ENCODE measurements at regions not wholly inside any gene's neighbourhood (a gene's known extent, or its start where the extent isn't known, plus 50 kb on each side); places are given as distances from the start of the nearest gene placed in this dataset.

DNA sequence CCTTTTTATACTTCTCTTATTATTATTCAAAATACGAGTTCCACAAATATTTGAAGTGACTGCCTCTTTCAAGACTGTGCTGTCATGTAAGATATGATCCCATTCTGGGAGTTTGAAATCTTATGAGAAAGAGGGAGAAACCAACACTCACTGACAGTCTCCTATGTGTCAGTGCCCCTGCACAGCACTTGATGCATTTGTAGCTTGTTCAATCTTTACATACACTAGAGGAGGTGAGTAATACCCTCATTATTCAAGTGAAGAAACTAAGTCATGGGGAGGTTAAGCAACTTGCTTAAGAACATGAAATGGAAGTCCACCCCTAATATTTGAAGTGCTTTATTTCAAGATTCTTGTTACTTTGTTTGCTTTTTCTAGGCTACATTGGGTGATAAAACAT lies 459.5 kb upstream of the FANCL start:
- CTCF ChIA-PET (ENCODE audit: partially characterized antibody), result interaction anchor here (0.5 to 1.7 kb wide), 4 partner anchors 8 to 147 kb away, joined by 3 to 9 read pairs (median 4); no protein-coding TSS in a partner anchor

More for the DNA sequence above, 459.5 kb upstream of the FANCL start:
- Histone ChIP-seq H3K36me3 (ENCODE audit: control insufficient read depth in 2 of 4, insufficient read depth in 4 of 4, low read length in 3 of 4) (no peaks in the 10 kb centered on the region), H3K23me2 (ENCODE audit: low read depth, low read length) (peaks cover 2% of the 10 kb centered on the region; the same call in 1 of the 2 replicates), H2BK5ac (ENCODE audit: low read depth, low read length) (no peak overlapping the region), H3K9me3 (ENCODE audit: insufficient read depth in 2 of 2, low read depth in 1 of 2, low read length in 1 of 2) (no peaks in the 10 kb centered on the region), H3K79me2 (ENCODE audit: control insufficient read depth in 1 of 2, insufficient read depth in 2 of 2, low read length in 2 of 2) (no peaks in the 10 kb centered on the region), H2AK5ac (ENCODE audit: low read depth, low read length) (no peak overlapping the region), H3K56ac (replicated peaks; ENCODE audit: insufficient read length, low read depth, low read length) (no peak overlapping the region), H3K18ac (ENCODE audit: extremely low read depth, low read length) (no peak overlapping the region), H3K4me3 (ENCODE audit: extremely low read depth in 1 of 4, insufficient read depth in 2 of 4, low read depth in 3 of 4, low read length in 4 of 4) (no peak overlapping the region), H4K8ac (ENCODE audit: extremely low read depth, insufficient read depth, low read length) (no peak overlapping the region), H3K9ac (replicated peaks in 1 of 4; ENCODE audit: extremely low read depth in 1 of 4, low read depth in 3 of 4, low read length in 3 of 4) (no peak overlapping the region), H3K4me1 (replicated peaks in 1 of 4; ENCODE audit: control insufficient read depth in 3 of 4, insufficient read depth in 4 of 4, low read length in 3 of 4) (peaks cover 0 to 4% (median 0%) of the 10 kb centered on the region in 4 experiments; a peak in 1 of 7 replicates), H2BK120ac (replicated peaks; ENCODE audit: low read depth, low read length) (no peak overlapping the region), H2BK15ac (ENCODE audit: low read length) (no peak overlapping the region), H2BK20ac (ENCODE audit: low read length) (no peak overlapping the region), H4K20me1 (replicated peaks in 1 of 2; ENCODE audit: control insufficient read depth in 1 of 2, insufficient read depth in 2 of 2, low read length in 2 of 2) (no peaks in the 10 kb centered on the region), H3K4me2 (ENCODE audit: insufficient read depth in 1 of 2, low read depth in 2 of 2, low read length in 2 of 2) (no peak overlapping the region), H3K4ac (replicated peaks; ENCODE audit: insufficient read length, low read depth, low read length) (no peak overlapping the region), H2AFZ (ENCODE audit: low read length) (no peak overlapping the region), H3K79me1 (ENCODE audit: low read depth, low read length) (no peaks in the 10 kb centered on the region), H3K27ac (ENCODE audit: low read depth, low read length) (no peak overlapping the region), H4K91ac (replicated peaks; ENCODE audit: insufficient read length, low read length) (no peak overlapping the region), H3K14ac (ENCODE audit: insufficient read length) (no peak overlapping the region), H3K27me3 (replicated peaks in 1 of 4; ENCODE audit: control insufficient read depth in 3 of 4, extremely low read depth in 1 of 4, insufficient read depth in 3 of 4, low read length in 3 of 4) (no peaks in the 10 kb centered on the region), H2BK12ac (ENCODE audit: low read depth, low read length) (no peak overlapping the region), H3K23ac (ENCODE audit: insufficient read length) (no peak overlapping the region), H4K5ac (ENCODE audit: insufficient read length, low read depth, low read length) (no peak overlapping the region)
- FAIRE-seq, result no peak
- DNase-seq (ENCODE audit: low read depth in 1 of 2, low spot score in 2 of 2), result no peak
- POLR2A ChIA-PET (ENCODE audit: partially characterized antibody), result no interaction called here
- WGBS, 2 experiments (ENCODE audit: extremely low coverage in 1 of 2, insufficient coverage in 1 of 2, insufficient read length in 1 of 2, insufficient replicate concordance in 2 of 2, low coverage in 1 of 2, low lambda C conversion rate in 2 of 2, missing lambda C conversion rate in 1 of 2), result 91% methylated on average over 1 of the region's 1 CpG; no CpG with 5 or more reads in 1 of the 2 experiments
- TF ChIP-seq, protein P1, sequence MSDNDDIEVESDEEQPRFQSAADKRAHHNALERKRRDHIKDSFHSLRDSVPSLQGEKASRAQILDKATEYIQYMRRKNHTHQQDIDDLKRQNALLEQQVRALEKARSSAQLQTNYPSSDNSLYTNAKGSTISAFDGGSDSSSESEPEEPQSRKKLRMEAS (IDR thresholded peaks at IDR 0.05), result no peak
- TF ChIP-seq CHD1 (IDR thresholded peaks at IDR 0.05; ENCODE audit: low read depth, low read length), result no peak
- TF ChIP-seq RAD21 (IDR thresholded peaks at IDR 0.05 in 1 of 2, conservative IDR thresholded peaks at IDR 0.05 in 1 of 2; ENCODE audit: low read depth in 2 of 2, low read length in 2 of 2), result no peak
- no peak for TF ChIP-seq NANOG (IDR thresholded peaks at IDR 0.05; ENCODE audit: insufficient read depth, low read depth, low read length, poor library complexity, severe bottlenecking)
- TF ChIP-seq GTF2F1 (IDR thresholded peaks at IDR 0.05; ENCODE audit: borderline replicate concordance, low read depth, low read length), result no peak
- TF ChIP-seq SAP30 (IDR thresholded peaks at IDR 0.05; ENCODE audit: insufficient read depth, insufficient replicate concordance, low read length), result no peak
